Stimulated activated CD8-positive, alpha-beta memory T cell treated with anti-CD3 and anti-CD28 coated beads, Interleukin-15, amount 100 ng/mL, for 1 hour (primary cell): ENCODE measurements at regions not wholly inside any gene's neighbourhood (a gene's known extent, or its start where the extent isn't known, plus 50 kb on each side); places are given as distances from the start of the nearest gene placed in this dataset.
"Not testable (repeated sequence)": the region's sequence is repeated elsewhere in the genome, so short reads cannot be mapped to it uniquely, and the experiment has no call there.

Experiments used
- DNase-seq: peaks from one replicate; pipeline ENCODE4 v3.0.0-alpha.2; 2020; ENCODE audit warnings: low read depth

GRCh38 chr21:35748678-35749314 is 311.5 kb downstream of the SETD4 start:
- no peak for DNase-seq

DNA sequence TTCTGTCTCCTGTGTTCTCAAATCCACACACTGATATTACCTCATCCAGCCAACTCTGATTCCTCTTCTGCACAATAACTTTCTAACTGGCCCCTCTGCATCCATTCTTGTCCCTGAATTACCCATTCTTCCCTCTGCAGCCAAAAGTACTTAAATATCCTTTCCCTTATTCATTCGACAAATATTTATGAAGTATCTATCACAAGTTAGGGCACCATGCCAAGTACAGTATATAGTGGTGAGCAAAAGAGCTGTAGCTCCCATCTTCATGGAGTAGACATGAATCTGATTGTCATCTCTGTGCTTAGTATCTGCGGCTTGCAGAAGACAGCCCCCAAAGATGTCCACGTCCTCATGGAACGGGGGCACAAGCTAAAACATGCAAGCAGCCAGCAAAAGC is 316.8 kb downstream of the SETD4 start:
- no peak for DNase-seq

GRCh38 chr21:35738347-35738961 is 321.9 kb downstream of the SETD4 start:
- DNase-seq = no peak

GRCh38 chr21:35737899-35738346 is 322.4 kb downstream of the SETD4 start:
- no peak for DNase-seq

- no peak for DNase-seq
These were observed 322.9 kb downstream of the SETD4 start for GRCh38 chr21:35737449-35737848.

GRCh38 chr21:35732788-35733187 is 327.5 kb downstream of the SETD4 start:
- no peak for DNase-seq

- no peak for DNase-seq
These were observed 330.0 kb downstream of the SETD4 start for GRCh38 chr21:35730325-35730724.

DNA sequence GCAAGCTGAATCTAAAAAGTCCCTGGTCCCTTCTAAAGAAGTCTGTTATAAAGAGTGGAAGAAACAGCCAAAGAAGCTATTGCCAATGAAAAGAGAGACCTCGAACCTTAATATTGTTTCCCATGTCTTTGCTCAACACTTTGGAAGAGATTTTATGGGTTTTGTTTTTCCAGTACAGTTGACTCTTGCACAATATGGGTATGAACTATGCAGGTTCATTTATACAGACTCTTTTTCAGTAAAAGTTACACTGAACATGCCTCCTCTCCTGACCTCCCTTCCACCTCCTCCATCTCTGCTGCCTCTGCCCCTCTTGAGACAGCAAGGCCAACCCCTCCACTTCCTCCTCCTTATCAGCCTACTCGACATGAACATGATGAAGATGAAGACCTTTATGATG is 332.5 kb downstream of the SETD4 start:
- DNase-seq = no peak

GRCh38 chr21:35724156-35724555 is 336.2 kb downstream of the SETD4 start:
- no peak for DNase-seq

DNA sequence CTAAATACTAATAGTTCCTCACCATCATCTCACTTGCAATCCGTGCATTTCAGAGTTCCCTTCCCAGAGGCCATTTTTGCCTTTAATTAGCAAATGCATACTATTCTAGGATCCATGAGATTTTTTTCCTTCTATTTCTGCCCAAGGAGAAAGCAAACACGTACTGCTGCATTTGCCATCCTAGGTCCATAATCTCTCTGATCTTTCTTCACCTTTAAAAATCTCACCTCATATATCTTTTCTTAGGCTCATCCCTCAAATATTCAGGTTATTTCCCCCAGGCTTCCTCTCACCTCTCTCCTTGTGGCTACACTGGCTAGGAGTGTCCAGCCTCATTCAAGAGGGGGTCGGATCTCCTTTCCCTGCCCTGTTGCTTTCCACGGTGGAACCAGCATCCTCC is 338.6 kb downstream of the SETD4 start:
- no peak for DNase-seq

DNA sequence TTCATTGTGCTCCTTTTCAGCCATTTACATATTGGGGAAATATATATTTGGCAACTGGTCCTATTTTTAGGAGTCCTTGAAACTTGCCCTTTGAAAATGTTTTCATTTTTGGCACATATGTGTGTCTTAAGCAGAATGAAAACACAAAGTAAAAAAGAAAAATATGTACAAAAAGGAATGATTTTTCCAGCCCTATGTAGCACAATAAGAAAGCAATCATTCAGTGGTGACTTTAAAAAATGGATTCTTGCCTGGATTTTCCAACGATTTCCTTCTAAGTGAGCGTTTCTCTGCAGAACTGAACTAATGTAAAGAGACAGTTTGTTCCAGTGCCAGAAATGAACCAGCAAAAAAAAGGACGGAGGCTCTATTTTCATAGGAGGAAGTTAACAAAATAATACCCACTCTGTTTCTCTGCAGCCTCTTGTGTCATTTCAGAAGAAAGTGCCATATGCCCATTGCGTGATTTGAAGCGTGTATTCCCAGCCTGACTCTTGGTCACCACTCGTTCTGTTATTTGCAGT is 340.1 kb downstream of the SETD4 start:
- no peak for DNase-seq

- DNase-seq = no peak
These were observed 341.2 kb downstream of the SETD4 start for GRCh38 chr21:35719080-35719479.

- DNase-seq = no peak
These were observed 343.3 kb downstream of the SETD4 start for GRCh38 chr21:35716876-35717565.

- DNase-seq = no peak
These were observed 346.4 kb downstream of the SETD4 start for GRCh38 chr21:35713914-35714313.

DNA sequence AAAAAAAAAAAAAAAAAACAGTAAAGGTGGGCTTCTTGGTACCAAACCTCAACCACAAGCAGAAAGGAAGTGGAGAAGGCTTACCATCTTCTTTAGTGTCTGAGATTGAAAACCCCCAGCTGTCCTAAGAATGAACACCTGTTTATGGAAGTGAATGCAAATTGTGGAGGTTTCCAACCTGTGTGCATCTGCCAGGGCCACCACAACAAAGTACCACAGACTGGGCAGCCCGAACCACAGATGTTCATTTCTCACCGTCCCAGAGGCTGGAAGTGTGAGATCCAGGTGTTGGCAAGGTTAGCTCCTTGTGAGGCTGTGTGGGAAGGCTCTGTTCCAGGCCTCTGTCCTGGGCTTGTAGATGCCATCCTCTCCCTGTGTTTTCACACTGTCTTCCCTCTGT is 348.7 kb downstream of the SETD4 start:
- DNase-seq = no peak

DNA sequence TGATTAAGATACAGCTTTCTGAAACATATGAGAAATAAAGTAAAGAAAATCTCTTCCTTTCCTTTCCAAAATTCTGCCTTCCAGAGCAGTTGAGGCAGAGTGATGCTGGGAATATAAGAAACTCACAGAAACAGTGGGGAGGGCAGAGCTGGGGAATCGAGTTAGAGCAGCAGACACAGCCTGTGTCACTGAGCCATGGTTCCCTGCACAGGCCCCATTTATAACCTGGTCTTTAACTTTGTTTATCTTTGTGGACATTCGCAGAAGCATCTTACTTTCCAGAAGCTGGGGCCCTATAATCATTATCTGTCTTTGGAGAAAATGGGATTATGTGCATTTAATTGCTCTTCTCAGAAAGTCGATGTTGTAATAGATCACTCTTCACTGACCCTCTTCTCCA is 349.1 kb downstream of the SETD4 start:
- DNase-seq = no peak

GRCh38 chr21:35709990-35710389 is 350.3 kb downstream of the SETD4 start:
- DNase-seq = not testable (repeated sequence)

DNA sequence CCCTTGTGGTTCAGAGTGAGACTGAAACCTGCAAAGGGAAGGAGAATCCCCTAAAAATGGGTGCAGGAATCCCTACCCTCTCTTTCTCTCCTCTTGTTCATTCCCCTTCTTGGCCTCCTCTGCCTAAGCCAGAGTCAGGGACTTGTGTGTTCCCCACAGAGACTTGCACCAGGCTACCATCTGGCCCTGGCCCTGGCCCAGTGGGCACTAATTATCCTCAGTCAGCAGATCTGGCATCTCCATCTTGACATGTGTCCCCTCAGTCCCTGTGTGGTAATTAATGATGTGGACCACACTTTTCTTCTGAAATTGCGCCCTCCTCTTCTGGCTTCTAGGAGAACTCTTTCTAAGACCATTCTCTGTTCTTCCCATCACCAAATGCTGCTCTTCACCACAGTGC is 354.4 kb downstream of the SETD4 start:
- DNase-seq = no peak

GRCh38 chr21:35705237-35705887 is 355.0 kb downstream of the SETD4 start:
- DNase-seq = no peak

DNA sequence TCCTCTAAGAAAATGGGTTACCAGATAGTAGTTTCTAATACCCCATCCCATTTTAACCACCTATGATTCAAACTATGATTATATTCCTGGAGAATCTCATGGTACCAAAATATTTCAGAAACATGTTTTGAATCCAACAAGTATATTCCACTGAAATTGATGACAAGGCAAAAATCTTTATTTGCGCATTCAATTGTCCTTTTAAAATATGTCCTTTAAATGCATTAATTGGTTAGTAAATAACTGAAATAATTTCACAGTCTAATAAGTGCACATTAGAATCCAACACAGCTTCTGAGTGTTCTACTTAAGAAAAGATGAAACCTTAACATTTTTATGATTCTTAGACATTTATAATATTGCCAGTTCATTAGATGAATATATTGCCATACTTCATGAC is 356.6 kb downstream of the SETD4 start:
- DNase-seq = no peak

DNA sequence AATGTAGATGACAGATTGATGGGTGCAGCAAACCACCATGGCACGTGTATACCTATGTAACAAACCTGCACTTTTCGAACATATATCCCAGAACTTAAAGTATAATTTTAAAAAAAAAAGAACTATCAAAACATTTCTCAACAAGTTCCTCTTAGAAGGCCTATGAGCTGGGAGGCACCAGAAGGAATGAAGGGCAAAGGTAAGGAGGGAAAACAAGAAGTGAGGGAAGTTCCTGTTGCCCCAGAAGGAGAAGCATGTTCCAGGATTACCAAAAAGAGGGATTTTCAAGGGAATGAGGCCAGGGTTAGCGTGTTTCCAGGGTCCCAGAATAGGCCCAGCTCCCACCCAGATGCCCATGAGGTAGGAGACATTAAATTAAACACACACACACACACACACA is 361.0 kb downstream of the SETD4 start:
- no peak for DNase-seq

- no peak for DNase-seq
These were observed 363.0 kb downstream of the SETD4 start for GRCh38 chr21:35697321-35697808.

GRCh38 chr21:35696644-35697043 is 363.7 kb downstream of the SETD4 start:
- no peak for DNase-seq
